ENCODE measurements at regions not wholly inside any gene's neighbourhood (a gene's known extent, or its start where the extent isn't known, plus 50 kb on each side); places are given as distances from the start of the nearest gene placed in this dataset.
"Not testable (repeated sequence)": the region's sequence is repeated elsewhere in the genome, so short reads cannot be mapped to it uniquely, and the experiment has no call there.

- TF ChIP-seq CTCF, POLR2A (IDR thresholded peaks at IDR 0.05): not testable (repeated sequence)
Observed at GRCh38 chr9:97168174-97168573, 129.2 kb upstream of the CTSV start.
